K562 (cell line): ENCODE measurements at regions not wholly inside any gene's neighbourhood (a gene's known extent, or its start where the extent isn't known, plus 50 kb on each side); places are given as distances from the start of the nearest gene placed in this dataset.
"Not testable (repeated sequence)": the region's sequence is repeated elsewhere in the genome, so short reads cannot be mapped to it uniquely, and the experiment has no call there.

Source experiments
- ATAC-seq: fragments of 200-7000 bp; cut with Tn5 transposase; 3 replicates; pipeline ENCODE4 v1.9.1; 2020; ENCODE audit warnings: moderate library complexity
- BruUV-seq: library from RNA; stranded (reverse); fragments of 400-500 nt; replicated peaks from 2 replicates; lab custom pipeline; 2021; lab: Mats Ljungman, UMichigan
- CTCF ChIA-PET: fragments of 300-600 bp; formaldehyde crosslinking; extraction: SDS; loops from one replicate; lab custom pipeline; 2021; ENCODE audit warnings: low intra/inter-chr PET ratio; lab: Yijun Ruan, JAX
- POLR2A ChIA-PET: fragments of 300-600, 350-650 bp; sonication (Branson Sonifier 250); formaldehyde crosslinking; extraction: SDS; loops from one replicate; lab custom pipeline; 2021; ENCODE audit warnings: antibody characterized with exemption, inconsistent platforms; lab: Yijun Ruan, JAX
- DNase-seq, 4 experiments: peaks; one replicate each; pipeline versions ENCODE4 v3.0.0 to v3.0.0-alpha.2; 2011 to 2018; ENCODE audit warnings: low spot score in 3 of 4, mixed read lengths in 3 of 4; ENCODE audit errors: extremely low read depth in 1 of 4
- FAIRE-seq: peaks from 2 replicates; lab custom pipeline; 2011; peaks lifted over from hg19 to GRCh38; lab: Jason Lieb, UNC
- H2AFZ ChIP-seq: 2 replicates; pipeline ENCODE4 v1.6.0; 2011; ENCODE audit warnings: low read depth, low read length, control low read depth, inconsistent platforms
- H3K27ac ChIP-seq: fragments of 200-600 bp; 3 replicates; pipeline ENCODE4 v1.8.0; 2011; ENCODE audit warnings: low read depth, mild to moderate bottlenecking, control low read depth, inconsistent platforms, low read length, moderate library complexity, mixed read lengths; ENCODE audit errors: extremely low read depth
- H3K27me3 ChIP-seq, 2 experiments: fragments of 300-600 bp in 1 of 2; 2 replicates in 1 of 2; 3 replicates in 1 of 2; pipeline versions ENCODE4 v1.6.0 to v1.8.0; 2011; ENCODE audit warnings: inconsistent platforms in 2 of 2, low read length in 2 of 2, mild to moderate bottlenecking in 1 of 2, mixed read lengths in 1 of 2, moderate library complexity in 1 of 2; ENCODE audit not compliant: control insufficient read depth in 2 of 2, insufficient read depth in 2 of 2
- H3K36me3 ChIP-seq: fragments of 300-600 bp; 3 replicates; pipeline ENCODE4 v1.8.0; 2011; ENCODE audit warnings: mild to moderate bottlenecking, low read length, inconsistent platforms; ENCODE audit not compliant: control insufficient read depth, insufficient read depth
- H3K4me1 ChIP-seq, 2 experiments: fragments of 200-600 bp in 1 of 2; replicated peaks in 1 of 2; 2 replicates in 1 of 2; 3 replicates in 1 of 2; pipeline versions ENCODE4 v1.5.1 to v1.8.0; 2011; ENCODE audit warnings: inconsistent platforms in 2 of 2, low read length in 2 of 2, mild to moderate bottlenecking in 1 of 2, mixed read lengths in 1 of 2, moderate library complexity in 1 of 2; ENCODE audit not compliant: control insufficient read depth in 2 of 2, insufficient read depth in 2 of 2
- H3K4me2 ChIP-seq: 2 replicates; pipeline ENCODE4 v1.6.1; 2011; ENCODE audit warnings: low read length, control low read depth, inconsistent platforms, mixed read lengths; ENCODE audit not compliant: insufficient read depth
- H3K4me3 ChIP-seq: fragments of 200-600 bp; sonication (generic), shearing (Covaris generic); 2 replicates; pipeline ENCODE4 v1.5.1; 2016; ENCODE audit warnings: control low read depth, inconsistent platforms
- H3K79me2 ChIP-seq: fragments of 200-600 bp; 3 replicates; pipeline ENCODE4 v1.8.0; 2011; ENCODE audit warnings: low read length, inconsistent platforms; ENCODE audit not compliant: control insufficient read depth, insufficient read depth
- H3K9ac ChIP-seq, 2 experiments: 2 replicates each; pipeline versions ENCODE4 v1.6.0 to v1.6.1; 2011; ENCODE audit warnings: low read depth in 2 of 2, low read length in 2 of 2, control low read depth in 1 of 2, inconsistent platforms in 1 of 2, mild to moderate bottlenecking in 1 of 2, mixed read lengths in 1 of 2; ENCODE audit not compliant: insufficient read depth in 1 of 2
- H3K9me1 ChIP-seq: one replicate; pipeline ENCODE4 v1.6.0; 2011; ENCODE audit warnings: inconsistent platforms, mild to moderate bottlenecking, low read length, moderate library complexity; ENCODE audit not compliant: control insufficient read depth, insufficient read depth
- H3K9me3 ChIP-seq: replicated peaks from 2 replicates; pipeline ENCODE4 v1.5.1; 2011; ENCODE audit warnings: low read depth, low read length, inconsistent platforms; ENCODE audit not compliant: control insufficient read depth, insufficient read depth
- H4K20me1 ChIP-seq: replicated peaks from 2 replicates; pipeline ENCODE4 v1.6.1; 2011; ENCODE audit warnings: low read length, inconsistent platforms, mixed read lengths; ENCODE audit not compliant: control insufficient read depth, insufficient read depth
- CTCF ChIP-seq, 3 experiments: IDR thresholded peaks in 2 of 3; conservative IDR thresholded peaks in 1 of 3; 2 replicates each; pipeline ENCODE4 v1.5.1; 2011 to 2012; ENCODE audit warnings: low read length in 3 of 3, mild to moderate bottlenecking in 3 of 3, control low read depth in 2 of 3, improper control_type of control experiment in 1 of 3, inconsistent platforms in 1 of 3, low read depth in 1 of 3, mixed read lengths in 1 of 3, moderate library complexity in 1 of 3; ENCODE audit not compliant: insufficient read depth in 2 of 3
- CXXC5 ChIP-seq: fragments of 250-450 bp; sonication (Bioruptor Pico); IDR thresholded peaks from 2 replicates; pipeline ENCODE4 v1.8.0; 2022; ENCODE audit warnings: inconsistent platforms, mild to moderate bottlenecking, moderate library complexity
- DMBX1 ChIP-seq: fragments of 250-450 bp; sonication (Bioruptor Pico); IDR thresholded peaks from 2 replicates; pipeline ENCODE4 v1.8.0; 2022; ENCODE audit warnings: inconsistent platforms, mild to moderate bottlenecking, moderate library complexity, borderline replicate concordance
- PML ChIP-seq: IDR thresholded peaks from 2 replicates; pipeline ENCODE4 v1.6.1; 2012; ENCODE audit warnings: low read length, inconsistent platforms
- RBM22 ChIP-seq: fragments of 200-400 bp; formaldehyde crosslinking; IDR thresholded peaks from 2 replicates; pipeline ENCODE4 v1.6.1; 2018; ENCODE audit warnings: low read length, low read depth; ENCODE audit not compliant: poor library complexity, severe bottlenecking
- ZBTB8A ChIP-seq: fragments of 450-650 bp; IDR thresholded peaks from 2 replicates; pipeline ENCODE4 v1.6.1; 2018; ENCODE audit warnings: mild to moderate bottlenecking, moderate library complexity; ENCODE audit not compliant: partially characterized antibody
- ZNF384 ChIP-seq: IDR thresholded peaks from 2 replicates; pipeline ENCODE4 v1.6.1; 2012; ENCODE audit warnings: low read depth, low read length, improper control_type of control experiment
- ZNF431 ChIP-seq: sonication (generic); formaldehyde crosslinking; IDR thresholded peaks from 2 replicates; pipeline ENCODE4 v1.8.0; 2022; ENCODE audit warnings: mild to moderate bottlenecking, missing genetic modification reagents
- ZNF764 ChIP-seq: fragments of 250-450 bp; sonication (Bioruptor Pico); IDR thresholded peaks from 2 replicates; pipeline ENCODE4 v1.4.0; 2020; ENCODE audit warnings: low read depth, mild to moderate bottlenecking, moderate library complexity
- WGBS: fragments of 100-300 bp; shearing (Covaris generic); methylation state at CpG from one replicate; pipeline ENCODE4 v1.1.6; 2016; ENCODE audit warnings: low coverage, mixed read lengths; ENCODE audit not compliant: insufficient coverage; ENCODE audit errors: missing lambda C conversion rate; 5-methylcytosine and 5-hydroxymethylcytosine counted together
- in situ Hi-C: fragments of 300-500 bp; cut with MboI; formaldehyde crosslinking; loops from 4 replicates; pipeline ENCODE4 v1.15.0; 2018; ENCODE audit warnings: inconsistent platforms, mixed read lengths
- intact Hi-C: fragments of 100-400 bp; cut with micrococcal nuclease; formaldehyde crosslinking; loops from 2 replicates; pipeline ENCODE4 v1.14.2; 2022
- TF ChIP-seq, protein P1 (sequence below): fragments of 250-450 bp; sonication (Bioruptor Pico); IDR thresholded peaks from 2 replicates; pipeline ENCODE4 v1.8.0; 2021; ENCODE audit warnings: mild to moderate bottlenecking, moderate library complexity
- TF ChIP-seq, protein P2 (sequence below): fragments of 450-650 bp; formaldehyde crosslinking; IDR thresholded peaks from 2 replicates; pipeline ENCODE4 v1.4.0; 2020; ENCODE audit warnings: mild to moderate bottlenecking, moderate library complexity

DNA sequence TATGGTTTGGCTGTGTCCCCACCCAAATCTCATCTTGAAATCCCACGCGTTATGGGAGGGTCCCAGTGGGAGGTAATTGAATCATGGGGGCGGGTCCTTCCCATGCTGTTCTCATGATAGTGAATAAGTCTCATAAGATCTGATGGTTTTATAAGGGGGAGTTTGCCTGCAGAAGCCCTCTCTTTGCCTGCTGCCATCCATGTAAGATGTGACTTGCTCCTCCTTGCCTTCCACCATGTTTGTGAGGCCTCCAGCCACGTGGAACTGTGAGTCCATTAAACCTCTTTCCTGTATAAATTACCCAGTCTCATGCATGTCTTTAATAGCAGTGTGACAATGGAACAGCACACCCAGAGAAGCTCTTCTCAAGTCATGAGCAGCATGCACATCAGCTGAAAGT lies 119.1 kb upstream of the CARD11 start:
- H3K4me2 ChIP-seq, H3K4me1 ChIP-seq, H4K20me1 ChIP-seq, H3K4me3 ChIP-seq, H3K27ac ChIP-seq, H2AFZ ChIP-seq, H3K79me2 ChIP-seq, FAIRE-seq, intact Hi-C loops, in situ Hi-C loops, H3K36me3 ChIP-seq, ATAC-seq, H3K9me3 ChIP-seq, DNase-seq, H3K9ac ChIP-seq, BruUV-seq, H3K9me1 ChIP-seq: not testable (repeated sequence)
- peaks cover 2 to 39% of the 10 kb centered on the region in 2 experiments; a peak in 3 of 5 replicates for H3K27me3 ChIP-seq
- ChIA-PET CTCF (interaction anchor here (0.7 kb wide), 1 partner anchor 279 kb away, joined by 4 read pairs; no protein-coding TSS in a partner anchor), POLR2A (interaction anchor here (0.5 kb wide), 1 partner anchor 46 kb away, joined by 3 read pairs; no protein-coding TSS in a partner anchor)
- TF ChIP-seq ZNF431 (CRISPR knock-in tag) = peak; percentile 88
- 37% methylated on average over 4 of the region's 4 CpGs for WGBS

DNA sequence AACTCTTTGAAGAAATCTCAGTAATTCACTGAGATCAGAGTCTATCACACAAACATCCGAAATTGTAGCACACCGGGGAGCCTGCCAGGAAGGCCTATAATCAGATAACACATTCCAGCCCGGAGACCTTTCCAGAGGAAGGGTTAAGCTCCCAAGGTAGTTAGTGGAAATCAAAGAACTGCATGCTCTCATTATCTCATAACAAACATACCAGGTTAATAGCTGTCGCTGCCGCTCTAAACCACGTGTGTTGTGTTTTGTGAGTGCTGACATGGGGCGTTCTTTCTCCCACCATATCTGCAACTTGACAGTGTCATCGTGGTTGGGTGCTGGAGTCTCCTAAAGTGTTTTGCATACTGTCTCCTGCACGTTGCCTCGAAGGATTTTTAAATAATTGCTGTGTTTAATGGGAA lies 120.7 kb upstream of the CARD11 start:
- no TSS peak for BruUV-seq
- Histone ChIP-seq H3K4me2 (no peak overlapping the region), H2AFZ (no peak overlapping the region), H3K4me1 (no peaks in the 10 kb centered on the region), H3K36me3 (no peaks in the 10 kb centered on the region), H3K9me3 (no peaks in the 10 kb centered on the region), H3K79me2 (no peaks in the 10 kb centered on the region), H4K20me1 (no peaks in the 10 kb centered on the region), H3K9ac (no peak overlapping the region), H3K9me1 (no peaks in the 10 kb centered on the region), H3K4me3 (no peak overlapping the region), H3K27me3 (peaks cover 6 to 48% of the 10 kb centered on the region in 2 experiments; a peak in 3 of 5 replicates), H3K27ac (no peak overlapping the region)
- ChIA-PET CTCF (no interaction called here), POLR2A (interaction anchor here (0.8 to 1.0 kb wide), 2 partner anchors 14 to 155 kb away, joined by 3 to 4 read pairs; no protein-coding TSS in a partner anchor)
- 2% methylated on average over 10 of the region's 10 CpGs for WGBS
- intact Hi-C loops = no loop called here
- in situ Hi-C loops = no loop called here
- FAIRE-seq = no peak
- DNase-seq = no peak
- ATAC-seq = no peak
- TF ChIP-seq, protein P1, sequence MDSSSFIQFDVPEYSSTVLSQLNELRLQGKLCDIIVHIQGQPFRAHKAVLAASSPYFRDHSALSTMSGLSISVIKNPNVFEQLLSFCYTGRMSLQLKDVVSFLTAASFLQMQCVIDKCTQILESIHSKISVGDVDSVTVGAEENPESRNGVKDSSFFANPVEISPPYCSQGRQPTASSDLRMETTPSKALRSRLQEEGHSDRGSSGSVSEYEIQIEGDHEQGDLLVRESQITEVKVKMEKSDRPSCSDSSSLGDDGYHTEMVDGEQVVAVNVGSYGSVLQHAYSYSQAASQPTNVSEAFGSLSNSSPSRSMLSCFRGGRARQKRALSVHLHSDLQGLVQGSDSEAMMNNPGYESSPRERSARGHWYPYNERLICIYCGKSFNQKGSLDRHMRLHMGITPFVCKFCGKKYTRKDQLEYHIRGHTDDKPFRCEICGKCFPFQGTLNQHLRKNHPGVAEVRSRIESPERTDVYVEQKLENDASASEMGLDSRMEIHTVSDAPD (CRISPR knock-in tag) = no peak
- TF ChIP-seq, protein P2, sequence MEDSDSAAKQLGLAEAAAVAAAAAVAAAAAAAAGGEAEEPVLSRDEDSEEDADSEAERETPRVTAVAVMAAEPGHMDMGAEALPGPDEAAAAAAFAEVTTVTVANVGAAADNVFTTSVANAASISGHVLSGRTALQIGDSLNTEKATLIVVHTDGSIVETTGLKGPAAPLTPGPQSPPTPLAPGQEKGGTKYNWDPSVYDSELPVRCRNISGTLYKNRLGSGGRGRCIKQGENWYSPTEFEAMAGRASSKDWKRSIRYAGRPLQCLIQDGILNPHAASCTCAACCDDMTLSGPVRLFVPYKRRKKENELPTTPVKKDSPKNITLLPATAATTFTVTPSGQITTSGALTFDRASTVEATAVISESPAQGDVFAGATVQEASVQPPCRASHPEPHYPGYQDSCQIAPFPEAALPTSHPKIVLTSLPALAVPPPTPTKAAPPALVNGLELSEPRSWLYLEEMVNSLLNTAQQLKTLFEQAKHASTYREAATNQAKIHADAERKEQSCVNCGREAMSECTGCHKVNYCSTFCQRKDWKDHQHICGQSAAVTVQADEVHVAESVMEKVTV (CRISPR knock-in tag) = no peak
- TF ChIP-seq CXXC5 (CRISPR knock-in tag) (no peak), ZNF384 (no peak), ZNF764 (CRISPR knock-in tag) (no peak), PML (no peak), DMBX1 (CRISPR knock-in tag) (no peak), ZBTB8A (no peak), RBM22 (no peak), CTCF (IDR thresholded peaks at IDR 0.05 in 2 of 3, conservative IDR thresholded peaks at IDR 0.05 in 1 of 3; ENCODE audit: insufficient read depth in 2 of 3, low read depth in 1 of 3, low read length in 3 of 3) (no peak)
